Fibroblast of skin of left quadriceps (primary cell): ENCODE measurements at regions not wholly inside any gene's neighbourhood (a gene's known extent, or its start where the extent isn't known, plus 50 kb on each side); places are given as distances from the start of the nearest gene placed in this dataset.
"Not testable (repeated sequence)": the region's sequence is repeated elsewhere in the genome, so short reads cannot be mapped to it uniquely, and the experiment has no call there.

Experiments
- DNase-seq, 2 experiments: peaks; one replicate each; pipeline ENCODE4 v3.0.0-alpha.2; 2013; ENCODE audit warnings: low read depth in 2 of 2

DNA sequence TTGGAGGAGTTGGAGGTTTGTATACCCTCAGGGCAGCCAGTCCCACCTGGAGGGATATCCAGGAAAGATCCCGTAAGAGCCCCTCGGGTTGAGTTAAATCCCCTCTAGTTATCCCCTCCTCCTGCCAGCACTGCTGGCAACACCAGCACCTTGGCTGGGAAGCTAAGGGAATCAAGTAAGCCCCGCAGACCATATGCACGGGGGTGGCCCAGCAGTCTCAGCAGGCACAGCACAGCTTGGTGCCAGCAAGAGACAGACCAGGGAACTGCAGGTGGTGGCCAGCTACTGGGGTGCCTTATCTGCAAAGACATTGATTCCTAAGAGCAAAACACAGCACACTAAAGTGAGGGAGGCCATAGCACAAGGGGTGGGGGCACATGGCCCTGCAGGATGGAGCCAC, 173.8 kb downstream of the GOLGA6L4 start:
- DNase-seq, result not testable (repeated sequence)

DNA sequence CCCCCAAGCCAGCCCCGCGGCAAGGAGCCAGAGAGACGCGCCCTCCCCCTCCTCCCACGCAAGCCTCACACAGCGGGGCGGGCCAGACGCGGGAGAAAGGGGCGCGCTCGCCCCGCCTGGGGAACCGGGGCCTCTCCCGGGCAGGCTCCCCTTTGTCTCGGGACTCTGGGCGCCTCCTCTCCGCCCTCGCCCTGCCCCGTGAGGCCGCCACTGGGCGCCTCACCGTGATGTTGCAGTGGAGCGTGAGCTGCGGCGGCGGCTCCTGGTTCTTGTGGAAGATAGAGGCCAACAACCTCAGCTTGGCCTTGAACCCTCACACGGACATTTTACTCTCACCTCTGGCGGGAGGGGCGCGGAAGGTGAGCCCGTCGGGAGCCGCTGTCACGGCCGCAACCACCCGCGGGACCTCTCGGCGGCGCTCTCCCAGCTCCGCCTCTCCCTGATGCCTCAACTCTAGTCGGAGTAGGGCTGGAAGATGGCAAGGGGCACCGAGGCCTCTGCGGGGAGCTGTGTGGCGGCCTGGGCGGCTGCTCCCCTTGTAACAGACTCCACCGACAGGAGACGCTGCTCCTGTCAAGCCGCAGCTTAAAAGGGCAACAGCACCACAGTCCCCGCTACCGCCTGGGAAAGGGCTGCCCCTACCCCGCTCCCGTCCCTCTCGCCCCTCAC, 179.2 kb upstream of the ZSCAN2 start:
- DNase-seq, result not testable (repeated sequence)

DNA sequence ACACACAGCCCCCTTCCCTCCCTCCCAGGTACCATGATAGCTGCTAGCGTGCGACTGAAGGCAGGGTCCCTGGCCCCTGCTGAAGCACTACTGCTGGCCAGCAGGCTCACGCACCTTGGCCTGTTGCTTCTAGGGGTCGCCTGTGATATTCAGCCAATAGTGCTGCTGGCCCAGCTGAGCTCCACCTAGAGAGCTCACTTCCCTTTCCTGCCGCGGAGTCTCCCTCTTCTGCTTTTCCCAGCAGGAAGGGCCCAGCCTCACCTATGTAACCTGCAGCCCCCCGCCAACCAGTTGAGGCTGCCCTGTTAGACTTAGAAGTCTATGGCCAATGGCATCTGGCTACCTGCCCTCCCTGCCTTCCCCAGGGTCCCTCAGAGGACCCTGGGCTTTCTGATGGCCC, 175.5 kb upstream of the ZSCAN2 start:
- not testable (repeated sequence) for DNase-seq

DNA sequence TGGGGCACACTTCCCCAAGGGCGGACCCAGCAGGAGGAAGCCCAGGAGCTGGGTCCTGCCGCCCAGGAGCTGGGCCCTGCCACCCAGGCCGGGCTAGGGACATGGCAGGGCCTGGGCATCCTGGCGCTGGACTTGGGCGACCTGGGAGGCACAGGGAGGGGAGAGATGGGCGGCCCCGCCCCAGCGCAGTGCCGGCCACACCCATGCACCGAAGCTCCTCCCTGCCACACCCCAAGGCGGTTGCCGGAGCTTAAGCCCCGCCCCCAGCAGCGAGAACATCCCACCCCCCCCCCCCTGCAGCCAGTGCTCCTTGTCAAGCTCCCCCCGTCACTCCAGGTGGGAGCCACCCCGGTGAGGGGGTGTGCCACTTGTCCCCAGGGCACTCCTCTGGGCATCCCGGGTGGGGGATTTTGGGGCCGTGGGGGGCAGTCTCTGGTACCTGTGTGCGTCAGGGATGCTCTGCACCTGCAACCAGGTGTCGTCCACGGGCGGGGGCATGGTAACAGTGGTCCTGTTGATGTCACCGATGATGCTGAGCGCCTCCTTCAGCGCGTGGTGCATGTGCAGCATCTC, 127.4 kb upstream of the ZSCAN2 start:
- not testable (repeated sequence) for DNase-seq

DNA sequence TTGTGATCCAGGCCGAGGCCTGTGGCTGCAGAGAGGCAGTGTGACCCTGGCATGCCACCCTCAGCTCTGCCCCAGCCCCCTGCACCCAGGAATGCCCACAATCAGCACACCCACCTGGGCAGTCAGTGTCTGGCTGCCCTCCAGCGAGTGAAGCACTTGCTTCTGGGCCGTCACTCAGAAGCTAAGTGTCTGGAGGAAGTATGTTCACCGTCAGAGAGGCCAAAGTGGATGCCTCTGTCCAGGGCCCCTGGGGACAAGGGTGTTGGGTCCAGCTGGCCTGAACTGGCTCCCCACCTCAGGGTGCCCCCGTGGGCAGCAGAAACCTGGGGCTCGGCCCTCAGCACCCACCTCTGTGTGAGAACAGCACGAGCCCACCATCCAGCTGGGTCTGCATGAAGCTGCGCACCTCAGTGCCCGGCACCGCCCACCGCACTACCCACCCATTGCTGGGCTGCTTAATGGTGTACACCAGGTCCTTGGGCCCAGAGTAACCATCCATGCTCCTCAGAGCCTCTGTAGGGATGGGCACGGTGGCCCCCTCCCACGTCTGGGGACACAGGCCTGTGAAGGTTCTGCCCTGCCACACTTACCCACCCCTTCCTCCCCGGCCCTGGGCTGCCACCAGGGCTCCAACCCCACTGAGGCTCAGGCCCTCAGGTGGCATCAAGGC, 124.3 kb upstream of the ZSCAN2 start:
- not testable (repeated sequence) for DNase-seq

DNA sequence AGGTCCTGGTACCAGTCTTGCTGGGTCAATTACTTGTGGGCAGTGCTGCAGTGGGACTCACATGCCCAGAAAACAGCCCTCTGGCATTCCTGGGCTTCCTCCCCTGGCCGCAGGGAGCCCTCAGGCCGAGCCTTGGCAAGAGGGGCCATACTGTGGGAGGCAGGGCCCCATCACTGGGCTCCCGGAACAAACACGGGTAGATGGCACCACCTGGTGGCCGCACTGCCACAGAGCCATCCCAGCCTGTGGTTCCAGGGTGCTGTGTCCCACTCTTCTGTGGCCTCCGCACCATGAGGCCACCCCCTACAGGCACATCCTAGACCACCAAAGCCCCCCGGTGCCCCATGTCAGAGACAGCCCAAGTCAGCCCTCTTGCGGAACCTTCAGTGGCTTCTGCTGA, 123.3 kb upstream of the ZSCAN2 start:
- not testable (repeated sequence) for DNase-seq

DNA sequence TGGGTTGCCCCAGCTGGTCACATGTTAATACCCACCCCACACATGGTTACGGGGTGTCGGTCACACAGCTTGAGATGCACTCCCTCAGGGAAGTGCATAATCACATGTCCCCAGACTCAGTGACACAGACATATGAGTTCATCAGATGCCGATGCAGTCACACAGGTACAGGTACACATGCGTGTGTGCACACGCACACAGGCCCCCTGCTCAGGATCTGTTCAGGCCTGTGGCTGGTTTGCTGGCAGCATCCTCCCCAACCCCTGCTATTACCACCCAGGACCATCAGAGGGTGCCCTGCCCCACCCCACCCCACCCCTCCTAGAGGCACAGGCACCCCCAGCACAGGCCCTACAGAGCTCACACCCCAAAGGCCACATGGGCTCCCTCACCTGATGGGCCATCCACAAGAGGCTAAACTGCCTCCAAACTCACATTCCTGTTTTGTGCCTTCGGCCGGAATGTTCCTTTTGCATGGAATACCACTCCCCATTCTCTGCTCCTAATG, 120.6 kb upstream of the ZSCAN2 start:
- DNase-seq, result not testable (repeated sequence)

DNA sequence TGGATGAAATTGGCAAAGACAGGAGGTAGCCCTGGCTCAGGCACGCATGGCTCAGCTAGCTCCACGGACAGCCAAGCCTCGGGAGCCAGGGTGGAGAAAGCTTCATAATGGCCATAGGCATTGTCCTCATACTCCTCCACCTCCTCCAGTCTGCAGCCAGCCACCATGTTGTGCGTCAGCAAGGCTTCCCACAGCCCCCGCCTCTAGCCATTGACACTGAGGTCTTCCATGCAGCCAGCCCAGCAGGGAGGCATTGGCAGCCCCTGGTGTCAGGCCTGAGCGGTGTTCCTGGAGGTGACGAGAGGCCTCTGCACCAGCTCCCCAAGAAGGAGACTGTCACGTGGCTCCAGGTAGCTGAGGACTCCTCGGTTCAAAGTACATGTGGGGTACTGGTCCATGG, 117.0 kb upstream of the ZSCAN2 start:
- not testable (repeated sequence) for DNase-seq

DNA sequence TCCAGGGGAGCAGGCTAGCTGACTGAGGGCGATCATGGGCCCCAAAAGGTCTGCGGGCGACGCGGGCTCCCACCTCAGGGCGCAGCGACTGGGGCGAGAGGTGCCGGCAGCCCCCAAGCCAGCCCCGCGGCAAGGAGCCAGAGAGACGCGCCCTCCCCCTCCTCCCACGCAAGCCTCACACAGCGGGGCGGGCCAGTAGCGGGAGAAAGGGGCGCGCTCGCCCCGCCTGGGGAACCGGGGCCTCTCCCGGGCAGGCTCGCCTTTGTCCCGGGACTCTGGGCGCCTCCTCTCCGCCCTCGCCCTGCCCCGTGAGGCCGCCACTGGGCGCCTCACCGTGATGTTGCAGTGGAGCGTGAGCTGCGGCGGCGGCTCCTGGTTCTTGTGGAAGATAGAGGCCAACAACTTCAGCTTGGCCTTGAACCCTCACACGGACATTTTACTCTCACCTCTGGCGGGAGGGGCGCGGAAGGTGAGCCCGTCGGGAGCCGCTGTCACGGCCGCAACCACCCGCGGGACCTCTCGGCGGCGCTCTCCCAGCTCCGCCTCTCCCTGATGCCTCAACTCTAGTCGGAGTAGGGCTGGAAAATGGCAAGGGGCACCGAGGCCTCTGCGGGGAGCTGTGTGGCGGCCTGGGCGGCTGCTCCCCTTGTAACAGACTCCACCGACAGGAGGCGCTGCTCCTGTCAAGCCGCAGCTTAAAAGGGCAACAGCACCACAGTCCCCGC, 100.5 kb upstream of the ZSCAN2 start:
- DNase-seq, result not testable (repeated sequence)

DNA sequence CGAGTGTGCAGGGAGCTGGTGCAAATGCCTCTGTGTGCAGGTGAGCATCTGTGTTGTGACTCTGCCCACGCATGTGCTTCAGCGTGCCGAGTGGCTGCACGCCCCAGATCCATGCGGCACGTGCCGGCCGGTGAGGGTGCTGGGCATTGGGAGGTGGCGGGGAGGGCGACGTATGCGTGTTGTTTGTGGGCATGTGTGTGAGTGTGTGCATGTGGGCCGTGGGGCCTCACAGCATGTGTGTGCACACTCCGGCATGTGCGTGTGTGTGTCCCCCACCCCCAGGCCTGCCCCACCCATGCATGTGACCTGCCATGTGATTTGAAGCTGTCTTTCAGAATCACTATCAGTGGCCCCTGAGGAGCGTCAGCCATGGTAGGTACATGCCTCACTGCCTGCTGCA, 97.7 kb upstream of the ZSCAN2 start:
- not testable (repeated sequence) for DNase-seq

DNA sequence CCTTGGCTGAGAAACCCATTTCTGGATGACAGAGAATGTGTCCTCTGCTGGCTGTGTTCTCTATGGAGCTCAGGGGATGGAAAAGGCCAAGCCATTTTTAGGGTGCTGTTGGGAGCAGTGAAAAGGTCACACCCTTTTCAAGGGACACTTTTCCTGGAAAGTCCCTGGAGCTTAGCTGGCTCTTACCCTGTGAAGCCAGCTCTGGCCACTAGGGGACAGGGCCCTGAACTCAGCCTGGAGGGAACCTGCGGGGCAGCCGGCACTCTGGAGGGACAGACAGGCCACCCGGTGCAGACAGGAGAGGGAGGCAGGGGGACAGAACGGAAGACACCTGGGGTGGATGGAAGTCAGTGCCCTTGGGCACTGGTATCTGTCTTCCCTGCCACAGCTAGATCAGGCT, 95.3 kb upstream of the ZSCAN2 start:
- not testable (repeated sequence) for DNase-seq

DNA sequence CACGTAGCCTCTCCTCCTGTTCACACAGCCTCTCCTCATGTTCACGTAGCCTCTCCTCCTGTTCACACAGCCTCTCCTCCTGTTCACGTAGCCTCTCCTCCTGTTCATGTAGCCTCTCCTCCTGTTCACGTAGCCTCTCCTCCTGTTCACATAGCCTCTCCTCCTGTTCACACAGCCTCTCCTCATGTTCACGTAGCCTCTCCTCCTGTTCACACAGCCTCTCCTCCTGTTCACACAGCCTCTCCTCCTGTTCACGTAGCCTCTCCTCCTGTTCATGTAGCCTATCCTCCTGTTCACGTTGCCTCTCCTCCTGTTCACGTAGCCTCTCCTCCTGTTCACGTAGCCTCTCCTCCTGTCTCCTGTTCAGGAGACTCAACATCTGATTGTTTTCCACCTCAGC, 88.5 kb upstream of the ZSCAN2 start:
- DNase-seq, result not testable (repeated sequence)

DNA sequence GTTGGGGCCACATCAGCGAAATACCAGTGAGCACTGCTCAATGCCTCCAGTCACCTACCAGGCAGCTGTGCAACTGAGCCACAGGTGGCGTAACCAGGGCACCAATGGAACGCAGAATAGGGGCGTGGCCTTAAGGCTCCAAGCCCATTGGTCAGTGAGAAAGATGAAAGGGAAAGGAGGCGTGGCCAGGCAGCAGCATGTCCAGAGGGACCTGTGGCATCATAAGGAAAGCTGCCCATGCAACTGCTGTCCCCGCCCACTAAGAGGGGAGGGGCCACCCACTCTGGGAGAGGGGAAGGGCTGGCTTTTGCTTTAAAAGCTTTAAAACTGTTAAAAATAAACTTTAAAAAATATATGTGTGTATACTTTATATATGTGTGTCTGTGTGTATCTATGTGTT, 84.0 kb upstream of the ZSCAN2 start:
- DNase-seq, result not testable (repeated sequence)

DNA sequence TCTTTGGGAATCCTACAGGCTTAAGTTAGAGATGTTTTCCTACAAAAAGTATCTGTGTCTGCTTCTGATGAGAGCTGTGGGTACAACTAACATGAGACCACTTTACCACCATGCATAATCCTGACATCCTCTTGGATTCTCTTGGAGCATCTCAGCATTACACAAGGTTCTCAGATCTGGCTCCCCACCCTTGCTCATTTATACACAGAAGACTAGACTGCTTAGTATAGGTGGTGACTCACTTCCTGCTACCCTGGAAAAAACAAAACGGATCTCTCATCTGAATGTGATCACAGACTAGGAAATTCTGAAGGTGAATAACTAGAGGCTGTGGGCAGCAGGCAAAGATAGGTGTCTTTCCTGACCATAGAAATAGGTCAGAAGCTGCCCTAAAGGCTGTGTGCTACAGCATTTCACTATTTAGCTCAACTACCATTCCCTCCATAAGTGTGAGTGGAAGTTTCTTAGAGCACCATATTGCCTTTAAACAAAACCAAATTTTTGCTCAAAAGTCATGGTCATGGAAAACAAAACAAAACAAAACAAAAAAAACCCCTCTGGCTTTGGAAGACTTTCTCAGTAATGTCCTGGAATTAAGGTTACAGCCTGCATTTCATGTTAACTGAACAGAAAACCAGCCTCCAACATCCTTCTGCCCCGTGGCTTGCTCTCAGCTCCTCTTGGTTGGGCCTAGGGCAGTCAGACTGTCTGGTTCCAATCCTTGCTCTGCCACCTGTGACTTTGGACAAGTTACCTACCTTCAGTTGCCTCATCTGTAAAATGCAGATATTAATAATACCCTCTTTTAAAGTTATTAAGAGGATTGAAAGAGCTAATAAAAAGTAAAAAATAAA, 75.1 kb upstream of the ZSCAN2 start:
- DNase-seq, result not testable (repeated sequence)

DNA sequence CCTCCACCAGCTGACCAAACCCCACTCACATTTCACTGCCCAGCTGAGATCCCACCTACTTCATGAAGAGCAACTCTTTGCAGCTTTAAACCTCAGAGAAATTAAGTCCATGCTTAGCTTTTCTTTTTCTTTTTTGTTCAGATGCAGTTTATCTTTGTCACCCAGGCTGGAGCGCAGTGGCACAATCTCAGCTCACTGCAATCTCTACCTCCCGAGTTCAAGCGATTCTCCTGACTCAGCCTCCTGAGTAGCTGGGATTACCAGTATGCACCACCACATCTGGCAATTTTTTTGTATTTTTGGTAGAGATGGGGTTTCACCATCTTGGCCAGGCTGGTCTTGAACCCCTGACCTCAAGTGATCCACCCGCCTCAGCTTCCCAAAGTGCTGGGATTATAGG, 70.1 kb upstream of the ZSCAN2 start:
- DNase-seq, result not testable (repeated sequence)

DNA sequence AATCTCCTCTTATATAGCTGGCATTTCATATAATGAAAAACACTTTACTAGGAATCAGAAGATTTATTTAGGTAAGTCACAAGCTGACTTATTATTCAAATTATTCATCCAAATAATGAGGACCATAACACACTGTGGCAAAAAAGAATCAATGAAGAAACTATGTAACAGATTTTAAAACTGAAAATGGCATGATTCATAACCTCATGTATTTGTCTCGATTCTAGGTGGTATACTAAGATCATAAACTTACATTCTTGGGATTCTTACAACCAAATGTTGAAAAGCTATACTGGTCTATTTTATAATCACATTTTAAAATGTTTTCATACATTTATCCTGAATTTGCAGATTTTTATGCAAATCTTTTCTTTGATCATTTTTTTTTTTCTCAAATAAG, 69.6 kb upstream of the ZSCAN2 start:
- not testable (repeated sequence) for DNase-seq

DNA sequence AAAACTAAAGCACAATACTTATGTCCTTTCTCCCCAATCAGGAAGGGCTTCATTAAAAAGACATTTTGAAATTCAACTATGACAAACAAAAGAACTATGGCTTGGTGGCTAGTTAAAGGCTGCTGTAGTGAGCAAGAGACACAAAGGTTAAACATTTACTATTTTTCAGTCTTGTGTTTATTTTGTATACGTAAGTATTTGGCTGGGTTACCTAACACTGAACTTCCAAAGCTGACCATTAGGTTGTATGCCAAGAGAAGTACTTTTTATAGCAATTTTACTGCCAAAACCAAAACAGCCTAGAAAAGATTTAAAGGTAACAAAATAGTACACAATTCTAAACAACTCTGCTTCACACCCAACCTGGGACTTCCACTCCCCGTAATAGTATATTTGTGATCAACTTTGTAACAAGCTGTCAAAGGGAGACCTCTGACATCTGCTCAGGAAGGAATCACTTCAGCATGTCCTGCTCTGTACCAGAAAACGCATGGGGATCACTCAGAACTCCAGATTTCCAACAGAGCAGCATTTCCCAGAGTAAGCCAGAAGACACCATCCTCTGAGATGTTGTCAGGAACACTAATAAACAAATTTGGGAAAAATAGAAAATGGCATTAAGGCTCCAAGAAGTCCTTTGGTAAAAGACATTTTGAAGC, 69.0 kb upstream of the ZSCAN2 start:
- DNase-seq, result not testable (repeated sequence)

DNA sequence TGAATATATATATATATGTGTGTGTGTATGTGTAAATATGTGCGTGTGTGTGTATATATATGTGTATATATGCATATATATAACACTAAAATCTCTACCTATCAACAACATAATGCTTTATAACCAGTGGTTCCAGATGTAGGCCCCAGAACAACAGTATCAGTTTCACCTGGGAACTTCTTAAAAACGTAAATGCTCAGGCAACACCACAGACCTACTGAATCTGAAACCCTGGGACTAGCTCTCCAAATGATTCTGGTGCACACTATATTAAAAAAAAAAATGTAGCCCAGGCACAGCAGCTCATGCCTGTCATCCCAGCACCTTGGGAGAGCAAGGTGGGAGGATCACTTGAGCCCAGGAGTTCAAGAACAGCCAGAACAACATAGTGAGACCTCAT, 67.1 kb upstream of the ZSCAN2 start:
- DNase-seq, result not testable (repeated sequence)

DNA sequence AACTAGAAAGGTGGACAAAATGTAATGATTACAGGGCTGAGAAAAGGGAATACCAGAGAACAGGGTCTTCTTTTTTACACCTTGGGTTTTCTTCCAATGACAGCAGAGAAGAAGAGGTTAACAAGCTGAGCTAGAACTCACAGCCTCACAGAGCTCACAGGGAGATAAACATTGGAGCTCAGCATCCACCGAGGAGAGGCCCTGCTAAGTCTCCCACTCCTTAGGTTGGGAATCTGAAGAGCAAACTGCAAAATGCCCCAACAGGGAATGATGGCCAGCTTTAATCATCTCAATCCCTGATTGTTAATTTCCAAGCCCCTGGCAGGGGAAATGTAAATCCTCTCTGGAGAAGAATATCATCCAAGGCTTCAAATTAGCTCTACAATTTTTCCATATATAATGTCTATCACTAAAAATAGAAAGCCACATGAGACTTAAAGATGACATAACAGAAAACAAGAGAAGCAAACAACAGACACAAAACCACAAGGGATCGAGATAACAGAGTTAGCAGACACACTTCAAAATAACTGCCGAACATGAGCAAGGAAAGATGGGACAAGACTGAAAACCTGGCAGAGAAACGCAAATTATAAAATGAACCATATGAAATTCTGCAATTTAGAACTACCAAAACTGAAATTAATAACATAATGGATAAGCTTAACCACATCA, 66.1 kb upstream of the ZSCAN2 start:
- DNase-seq, result not testable (repeated sequence)

DNA sequence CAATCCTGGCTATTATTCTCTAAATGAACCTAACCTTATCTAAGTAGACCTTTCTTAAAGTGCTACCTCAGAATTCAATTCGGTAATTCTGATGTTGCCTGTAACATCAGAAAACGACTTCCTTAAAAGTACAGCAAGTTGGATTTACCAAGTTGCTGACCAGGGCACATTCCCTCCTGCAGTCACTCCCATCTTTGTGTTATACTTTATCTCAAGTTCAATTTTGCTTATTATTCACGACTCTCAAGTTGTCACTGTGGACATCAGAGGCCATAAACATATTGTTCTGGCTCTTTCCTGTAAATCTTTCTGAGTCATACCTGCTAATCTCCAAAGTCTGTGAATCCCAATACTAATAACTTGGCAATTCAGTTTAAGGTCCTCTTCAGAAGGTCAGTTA, 64.6 kb upstream of the ZSCAN2 start:
- DNase-seq, result not testable (repeated sequence)
